HCT116 (cell line): ENCODE measurements at regions not wholly inside any gene's neighbourhood (a gene's known extent, or its start where the extent isn't known, plus 50 kb on each side); places are given as distances from the start of the nearest gene placed in this dataset.

ENCODE experiments used
- ATAC-seq: fragments of 200-7000 bp; cut with Tn5 transposase; 2 replicates; pipeline ENCODE4 v1.9.1; 2020; ENCODE audit warnings: mild to moderate bottlenecking, moderate library complexity
- BruUV-seq: library from RNA; stranded (reverse); fragments of 400-500 nt; replicated peaks from 2 replicates; lab custom pipeline; 2021; lab: Mats Ljungman, UMichigan
- CTCF ChIA-PET: fragments of 300-600 bp; sonication (Branson Sonifier 250); formaldehyde crosslinking; loops from one replicate; lab custom pipeline; 2021; ENCODE audit warnings: antibody characterized with exemption; lab: Charles Lee
- POLR2A ChIA-PET: fragments of 300-600, 350-600 bp; sonication (Branson Sonifier 250); formaldehyde crosslinking; loops from one replicate; lab custom pipeline; 2021; ENCODE audit warnings: antibody characterized with exemption; lab: Charles Lee
- RAD21 ChIA-PET, 2 experiments: fragments of 300-600 bp; sonication (Branson Sonifier 250); formaldehyde crosslinking; loops; one replicate each; lab custom pipeline; 2023; ENCODE audit warnings: low total read pairs in 2 of 2; ENCODE audit not compliant: uncharacterized antibody in 2 of 2, unreplicated experiment in 2 of 2, low non-redundant PET in 1 of 2; lab: Charles Lee
- DNase-seq: peaks from one replicate; pipeline ENCODE4 v3.0.0-alpha.2; 2010; ENCODE audit warnings: low read depth, low spot score
- H2AFZ ChIP-seq: fragments of 200-600 bp; shearing (Covaris generic), sonication (generic); 2 replicates; pipeline ENCODE4 v1.6.1; 2017; ENCODE audit warnings: low read depth, mixed run types, mixed read lengths, antibody characterized with exemption, low read length; ENCODE audit not compliant: poor library complexity, severe bottlenecking
- H3K27ac ChIP-seq: 2 replicates; pipeline ENCODE4 v1.5.1; 2012; ENCODE audit warnings: low read depth, low read length
- H3K27me3 ChIP-seq: fragments of 200-600 bp; sonication (generic); 2 replicates; pipeline ENCODE4 v1.6.1; 2016; ENCODE audit warnings: mixed run types, low read length, mixed read lengths; ENCODE audit not compliant: insufficient read depth
- H3K36me3 ChIP-seq, 2 experiments: fragments of 200-500 bp in 1 of 2; fragments of 200-600 bp in 1 of 2; sonication (Bioruptor generic) in 1 of 2; sonication (generic) in 1 of 2; 2 replicates each; pipeline versions ENCODE4 v1.5.1 to v1.6.1; 2014 to 2016; ENCODE audit warnings: low read length in 2 of 2, inconsistent platforms in 1 of 2, mixed read lengths in 1 of 2, mixed run types in 1 of 2; ENCODE audit not compliant: insufficient read depth in 2 of 2, control insufficient read depth in 1 of 2
- H3K4me1 ChIP-seq, 2 experiments: fragments of 200-600 bp in 1 of 2; sonication (generic) in 1 of 2; 2 replicates each; pipeline versions ENCODE4 v1.5.1 to v1.6.1; 2012 to 2017; ENCODE audit warnings: low read length in 2 of 2, inconsistent platforms in 1 of 2, mild to moderate bottlenecking in 1 of 2, mixed read lengths in 1 of 2, mixed run types in 1 of 2, moderate library complexity in 1 of 2; ENCODE audit not compliant: insufficient read depth in 2 of 2, control insufficient read depth in 1 of 2
- H3K4me2 ChIP-seq: fragments of 200-600 bp; sonication (generic); 2 replicates; pipeline ENCODE4 v1.6.1; 2017; ENCODE audit warnings: mixed run types, low read length, mixed read lengths
- H3K4me3 ChIP-seq, 2 experiments: fragments of 200-600 bp in 1 of 2; sonication (generic) in 1 of 2; replicated peaks in 1 of 2; 2 replicates each; pipeline ENCODE4 v1.5.1; 2011 to 2016; ENCODE audit warnings: low read length in 2 of 2, control low read depth in 1 of 2, low read depth in 1 of 2, mild to moderate bottlenecking in 1 of 2, mixed read lengths in 1 of 2, mixed run types in 1 of 2
- H3K79me2 ChIP-seq: fragments of 200-600 bp; sonication (generic); 2 replicates; pipeline ENCODE4 v1.6.1; 2017; ENCODE audit warnings: mild to moderate bottlenecking, mixed run types, low read length, moderate library complexity, mixed read lengths; ENCODE audit not compliant: insufficient read depth
- H3K9ac ChIP-seq: fragments of 200-600 bp; sonication (generic); 2 replicates; pipeline ENCODE4 v1.6.1; 2016; ENCODE audit warnings: low read length, mixed read lengths
- H3K9me2 ChIP-seq: fragments of 200-600 bp; sonication (generic), shearing (Covaris generic); 2 replicates; pipeline ENCODE4 v1.6.1; 2017; ENCODE audit warnings: mixed run types, mild to moderate bottlenecking, moderate library complexity; ENCODE audit not compliant: insufficient read depth
- H3K9me3 ChIP-seq, 2 experiments: fragments of 200-500 bp in 1 of 2; fragments of 200-600 bp in 1 of 2; sonication (Bioruptor generic) in 1 of 2; sonication (generic) in 1 of 2; 2 replicates each; pipeline ENCODE4 v1.6.1; 2014 to 2017; ENCODE audit warnings: low read length in 2 of 2, mixed read lengths in 2 of 2, inconsistent platforms in 1 of 2, low read depth in 1 of 2, mild to moderate bottlenecking in 1 of 2, mixed run types in 1 of 2, moderate library complexity in 1 of 2; ENCODE audit not compliant: control insufficient read depth in 1 of 2, insufficient read depth in 1 of 2
- H4K20me1 ChIP-seq: fragments of 200-600 bp; sonication (generic), shearing (Covaris generic); 2 replicates; pipeline ENCODE4 v1.6.1; 2017; ENCODE audit warnings: mixed run types, mild to moderate bottlenecking, moderate library complexity; ENCODE audit not compliant: insufficient read depth
- CEBPB ChIP-seq: IDR thresholded peaks from 2 replicates; pipeline ENCODE4 v1.6.1; 2012; ENCODE audit warnings: low read depth
- ELF1 ChIP-seq: IDR thresholded peaks from 2 replicates; pipeline ENCODE4 v1.6.1; 2012; ENCODE audit warnings: low read depth, borderline replicate concordance
- EZH2phosphoT487 ChIP-seq: fragments of 200-600 bp; IDR thresholded peaks from 2 replicates; pipeline ENCODE4 v1.6.1; 2018; ENCODE audit warnings: antibody characterized with exemption, borderline replicate concordance
- FOSL1 ChIP-seq: IDR thresholded peaks from 2 replicates; pipeline ENCODE4 v1.6.1; 2012; ENCODE audit warnings: low read depth
- JUND ChIP-seq: IDR thresholded peaks from 2 replicates; pipeline ENCODE4 v1.6.1; 2012
- POLR2A ChIP-seq: IDR thresholded peaks from 2 replicates; pipeline ENCODE4 v1.7.0; 2011; ENCODE audit warnings: borderline replicate concordance; ENCODE audit not compliant: insufficient read depth, insufficient read length; ENCODE audit errors: extremely low read depth
- SIN3A ChIP-seq: IDR thresholded peaks from 2 replicates; pipeline ENCODE4 v1.6.1; 2012; ENCODE audit warnings: low read depth
- SP1 ChIP-seq: IDR thresholded peaks from 2 replicates; pipeline ENCODE4 v1.6.1; 2012; ENCODE audit warnings: low read depth
- SRF ChIP-seq: IDR thresholded peaks from 2 replicates; pipeline ENCODE4 v1.6.1; 2012; ENCODE audit warnings: low read depth
- YY1 ChIP-seq: IDR thresholded peaks from 2 replicates; pipeline ENCODE4 v1.6.1; 2011; ENCODE audit warnings: low read length, low read depth, moderate library complexity, mild to moderate bottlenecking; ENCODE audit not compliant: insufficient replicate concordance; ENCODE audit errors: extremely low read depth
- ZFX ChIP-seq: fragments of 450-650 bp; IDR thresholded peaks from 2 replicates; pipeline ENCODE4 v1.6.1; 2017
- ZNF274 ChIP-seq: fragments of 200-500 bp; sonication (Bioruptor generic); IDR thresholded peaks from 2 replicates; pipeline ENCODE4 v1.6.1; 2014; ENCODE audit warnings: mild to moderate bottlenecking, low read depth, low read length, inconsistent platforms
- intact Hi-C: fragments of 100-400 bp; cut with micrococcal nuclease; formaldehyde crosslinking; loops from 2 replicates; pipeline ENCODE4 v1.10.0; 2022
- TF ChIP-seq, protein P1 (sequence below): IDR thresholded peaks from 2 replicates; pipeline ENCODE4 v1.6.1; 2012; ENCODE audit warnings: low read depth
- TF ChIP-seq, protein P2 (sequence below), 3 experiments: fragments of 200-600 bp in 1 of 3; sonication (generic) in 1 of 3; IDR thresholded peaks in 2 of 3; conservative IDR thresholded peaks in 1 of 3; 2 replicates each; pipeline ENCODE4 v1.5.1; 2012 to 2017; ENCODE audit warnings: low read depth in 2 of 3, low read length in 2 of 3, antibody characterized with exemption in 1 of 3, borderline replicate concordance in 1 of 3, control low read depth in 1 of 3, mild to moderate bottlenecking in 1 of 3, mixed read lengths in 1 of 3, mixed run types in 1 of 3, moderate library complexity in 1 of 3; ENCODE audit not compliant: insufficient read depth in 1 of 3

DNA sequence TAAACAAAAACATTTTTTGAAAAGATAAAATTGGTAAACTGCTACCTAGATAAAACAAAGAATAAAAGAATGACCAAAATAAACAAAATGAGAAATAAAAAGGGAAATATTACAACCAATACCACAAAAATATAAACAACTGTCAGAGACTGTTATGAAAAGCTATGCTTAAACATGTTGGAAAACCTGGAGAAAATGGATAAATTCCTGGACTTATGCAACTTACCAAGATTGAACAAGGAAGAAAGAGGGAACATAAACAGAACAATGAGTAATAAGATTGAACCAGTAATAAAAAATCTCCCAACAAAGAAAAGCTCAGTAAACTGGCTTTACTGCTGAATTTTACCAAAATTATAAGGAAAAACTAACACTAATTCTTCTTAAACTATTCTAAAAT is 518.7 kb downstream of the GRXCR1 start:
- Histone ChIP-seq H3K36me3 (no peaks in the 10 kb centered on the region), H3K27me3 (no peaks in the 10 kb centered on the region), H3K79me2 (no peaks in the 10 kb centered on the region), H3K9me3 (peaks cover 4 to 23% of the 10 kb centered on the region in 2 experiments; a peak in 2 of 4 replicates), H2AFZ (no peak overlapping the region), H3K9me2 (no peaks in the 10 kb centered on the region), H3K4me1 (no peaks in the 10 kb centered on the region)
- no peak for ATAC-seq
- TF ChIP-seq, protein P1, sequence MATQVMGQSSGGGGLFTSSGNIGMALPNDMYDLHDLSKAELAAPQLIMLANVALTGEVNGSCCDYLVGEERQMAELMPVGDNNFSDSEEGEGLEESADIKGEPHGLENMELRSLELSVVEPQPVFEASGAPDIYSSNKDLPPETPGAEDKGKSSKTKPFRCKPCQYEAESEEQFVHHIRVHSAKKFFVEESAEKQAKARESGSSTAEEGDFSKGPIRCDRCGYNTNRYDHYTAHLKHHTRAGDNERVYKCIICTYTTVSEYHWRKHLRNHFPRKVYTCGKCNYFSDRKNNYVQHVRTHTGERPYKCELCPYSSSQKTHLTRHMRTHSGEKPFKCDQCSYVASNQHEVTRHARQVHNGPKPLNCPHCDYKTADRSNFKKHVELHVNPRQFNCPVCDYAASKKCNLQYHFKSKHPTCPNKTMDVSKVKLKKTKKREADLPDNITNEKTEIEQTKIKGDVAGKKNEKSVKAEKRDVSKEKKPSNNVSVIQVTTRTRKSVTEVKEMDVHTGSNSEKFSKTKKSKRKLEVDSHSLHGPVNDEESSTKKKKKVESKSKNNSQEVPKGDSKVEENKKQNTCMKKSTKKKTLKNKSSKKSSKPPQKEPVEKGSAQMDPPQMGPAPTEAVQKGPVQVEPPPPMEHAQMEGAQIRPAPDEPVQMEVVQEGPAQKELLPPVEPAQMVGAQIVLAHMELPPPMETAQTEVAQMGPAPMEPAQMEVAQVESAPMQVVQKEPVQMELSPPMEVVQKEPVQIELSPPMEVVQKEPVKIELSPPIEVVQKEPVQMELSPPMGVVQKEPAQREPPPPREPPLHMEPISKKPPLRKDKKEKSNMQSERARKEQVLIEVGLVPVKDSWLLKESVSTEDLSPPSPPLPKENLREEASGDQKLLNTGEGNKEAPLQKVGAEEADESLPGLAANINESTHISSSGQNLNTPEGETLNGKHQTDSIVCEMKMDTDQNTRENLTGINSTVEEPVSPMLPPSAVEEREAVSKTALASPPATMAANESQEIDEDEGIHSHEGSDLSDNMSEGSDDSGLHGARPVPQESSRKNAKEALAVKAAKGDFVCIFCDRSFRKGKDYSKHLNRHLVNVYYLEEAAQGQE, result no peak
- TF ChIP-seq ZNF274 (no peak), POLR2A (no peak), JUND (no peak)
- TF ChIP-seq, all 23 proteins: peak for 0
- ChIA-PET RAD21 (no interaction called here), CTCF (no interaction called here), POLR2A (no interaction called here)
- no peak overlapping the region for H3K4me2 ChIP-seq
- H3K27ac ChIP-seq, result no peak overlapping the region
- H3K9ac ChIP-seq, result no peak overlapping the region
- BruUV-seq, result no TSS peak
- no peak for DNase-seq
- H3K4me3 ChIP-seq, result no peak overlapping the region
- intact Hi-C loops, result no loop called here
- H4K20me1 ChIP-seq, result no peaks in the 10 kb centered on the region

DNA sequence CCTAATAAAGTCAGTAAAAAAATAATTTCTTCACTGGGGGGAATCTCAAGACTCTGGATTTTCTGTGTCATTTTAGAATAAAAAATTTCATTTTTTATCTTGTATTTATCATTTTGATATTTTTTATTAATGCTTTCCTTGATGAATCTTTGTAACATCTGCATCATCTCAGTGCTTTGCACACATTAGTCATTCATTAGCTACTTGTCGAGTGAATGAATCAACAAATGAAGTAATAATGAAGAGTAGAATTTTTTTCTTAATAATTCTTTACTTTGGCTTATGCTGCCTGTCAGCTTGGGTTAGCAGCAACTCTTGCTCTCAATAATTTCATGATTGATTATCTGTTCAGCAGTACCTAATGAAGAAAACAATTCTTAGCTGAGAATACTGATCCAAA is 530.8 kb downstream of the GRXCR1 start:
- Histone ChIP-seq H3K27me3 (no peaks in the 10 kb centered on the region), H3K4me3 (no peak overlapping the region), H3K4me1 (no peaks in the 10 kb centered on the region), H3K27ac (no peak overlapping the region), H3K9me3 (peaks cover 10 to 21% of the 10 kb centered on the region in 2 experiments; a peak in 2 of 4 replicates), H3K9me2 (no peaks in the 10 kb centered on the region), H3K9ac (no peak overlapping the region), H3K4me2 (no peak overlapping the region), H2AFZ (no peak overlapping the region), H3K79me2 (no peaks in the 10 kb centered on the region), H3K36me3 (no peaks in the 10 kb centered on the region), H4K20me1 (no peaks in the 10 kb centered on the region)
- ChIA-PET POLR2A (no interaction called here), CTCF (no interaction called here), RAD21 (no interaction called here)
- ATAC-seq (no peak), DNase-seq (no peak)
- BruUV-seq, result no TSS peak
- no peak for TF ChIP-seq ELF1
- no peak for TF ChIP-seq YY1
- no peak for TF ChIP-seq CEBPB
- no peak for TF ChIP-seq SRF
- no peak for TF ChIP-seq ZNF274
- no peak for TF ChIP-seq EZH2phosphoT487
- no peak for TF ChIP-seq SP1
- no peak for TF ChIP-seq FOSL1
- no peak for TF ChIP-seq SIN3A
- no peak for TF ChIP-seq ZFX
- TF ChIP-seq, protein P2, sequence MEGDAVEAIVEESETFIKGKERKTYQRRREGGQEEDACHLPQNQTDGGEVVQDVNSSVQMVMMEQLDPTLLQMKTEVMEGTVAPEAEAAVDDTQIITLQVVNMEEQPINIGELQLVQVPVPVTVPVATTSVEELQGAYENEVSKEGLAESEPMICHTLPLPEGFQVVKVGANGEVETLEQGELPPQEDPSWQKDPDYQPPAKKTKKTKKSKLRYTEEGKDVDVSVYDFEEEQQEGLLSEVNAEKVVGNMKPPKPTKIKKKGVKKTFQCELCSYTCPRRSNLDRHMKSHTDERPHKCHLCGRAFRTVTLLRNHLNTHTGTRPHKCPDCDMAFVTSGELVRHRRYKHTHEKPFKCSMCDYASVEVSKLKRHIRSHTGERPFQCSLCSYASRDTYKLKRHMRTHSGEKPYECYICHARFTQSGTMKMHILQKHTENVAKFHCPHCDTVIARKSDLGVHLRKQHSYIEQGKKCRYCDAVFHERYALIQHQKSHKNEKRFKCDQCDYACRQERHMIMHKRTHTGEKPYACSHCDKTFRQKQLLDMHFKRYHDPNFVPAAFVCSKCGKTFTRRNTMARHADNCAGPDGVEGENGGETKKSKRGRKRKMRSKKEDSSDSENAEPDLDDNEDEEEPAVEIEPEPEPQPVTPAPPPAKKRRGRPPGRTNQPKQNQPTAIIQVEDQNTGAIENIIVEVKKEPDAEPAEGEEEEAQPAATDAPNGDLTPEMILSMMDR (IDR thresholded peaks at IDR 0.05 in 2 of 3, conservative IDR thresholded peaks at IDR 0.05 in 1 of 3; ENCODE audit: borderline replicate concordance in 1 of 3, insufficient read depth in 1 of 3, low read depth in 2 of 3, low read length in 2 of 3), result no peak
- intact Hi-C loops, result no loop called here
